ENCODE measurements at regions not wholly inside any gene's neighbourhood (a gene's known extent, or its start where the extent isn't known, plus 50 kb on each side); places are given as distances from the start of the nearest gene placed in this dataset.

DNA sequence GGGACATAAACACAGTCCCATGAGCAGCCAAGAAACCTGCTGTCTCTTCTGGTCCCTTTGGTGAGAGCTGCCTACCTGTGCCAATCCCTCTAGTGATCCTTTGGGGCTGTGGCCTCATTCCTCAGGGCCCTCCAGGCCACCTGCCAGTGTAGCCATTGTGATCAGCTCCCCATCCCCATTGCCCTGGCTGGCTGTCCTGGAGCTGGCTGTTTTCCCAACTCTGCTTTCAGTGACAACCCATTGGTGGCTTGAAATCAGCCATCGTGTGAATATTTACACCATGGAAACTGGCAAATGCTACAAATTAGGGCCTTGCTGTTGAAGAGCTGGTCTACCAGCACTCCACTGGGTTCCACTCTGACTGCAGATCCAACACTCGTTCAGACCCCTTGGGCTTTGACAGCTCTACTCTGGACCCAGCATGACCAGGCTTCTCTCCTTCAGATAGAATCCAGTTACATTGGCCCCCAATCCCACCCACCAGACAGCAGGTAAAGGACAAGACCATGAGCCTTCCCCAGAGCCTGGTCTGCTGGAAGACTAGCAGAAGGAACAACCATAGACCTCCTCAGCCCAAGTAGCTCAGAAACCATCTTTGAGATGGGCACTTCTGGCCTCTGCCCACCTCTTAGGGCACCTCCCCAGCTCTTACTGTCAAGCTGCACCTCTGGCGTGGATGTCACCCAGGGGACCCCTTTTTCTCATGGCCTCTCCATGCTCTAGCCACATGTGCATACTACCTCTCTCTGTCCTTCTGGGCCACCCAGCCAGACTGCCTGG lies 69.2 kb upstream of the NEK6 start:
- peaks cover 3% of the 10 kb centered on the region for H3K27me3 ChIP-seq (ENCODE audit: control insufficient read depth, extremely low read depth, insufficient read depth, low read length)
- no peak overlapping the region for H3K4me3 ChIP-seq (ENCODE audit: control insufficient read depth in 2 of 3, extremely low read depth in 1 of 3, insufficient read depth in 2 of 3, low read depth in 1 of 3, low read length in 3 of 3)
- H3K9me1 ChIP-seq (ENCODE audit: control insufficient read depth, extremely low read depth, insufficient read depth, low read length): no peaks in the 10 kb centered on the region
- TF ChIP-seq, protein P1, sequence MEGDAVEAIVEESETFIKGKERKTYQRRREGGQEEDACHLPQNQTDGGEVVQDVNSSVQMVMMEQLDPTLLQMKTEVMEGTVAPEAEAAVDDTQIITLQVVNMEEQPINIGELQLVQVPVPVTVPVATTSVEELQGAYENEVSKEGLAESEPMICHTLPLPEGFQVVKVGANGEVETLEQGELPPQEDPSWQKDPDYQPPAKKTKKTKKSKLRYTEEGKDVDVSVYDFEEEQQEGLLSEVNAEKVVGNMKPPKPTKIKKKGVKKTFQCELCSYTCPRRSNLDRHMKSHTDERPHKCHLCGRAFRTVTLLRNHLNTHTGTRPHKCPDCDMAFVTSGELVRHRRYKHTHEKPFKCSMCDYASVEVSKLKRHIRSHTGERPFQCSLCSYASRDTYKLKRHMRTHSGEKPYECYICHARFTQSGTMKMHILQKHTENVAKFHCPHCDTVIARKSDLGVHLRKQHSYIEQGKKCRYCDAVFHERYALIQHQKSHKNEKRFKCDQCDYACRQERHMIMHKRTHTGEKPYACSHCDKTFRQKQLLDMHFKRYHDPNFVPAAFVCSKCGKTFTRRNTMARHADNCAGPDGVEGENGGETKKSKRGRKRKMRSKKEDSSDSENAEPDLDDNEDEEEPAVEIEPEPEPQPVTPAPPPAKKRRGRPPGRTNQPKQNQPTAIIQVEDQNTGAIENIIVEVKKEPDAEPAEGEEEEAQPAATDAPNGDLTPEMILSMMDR (optimal IDR thresholded peaks at IDR 0.05 in 1 of 3, IDR thresholded peaks at IDR 0.05 in 1 of 3, conservative IDR thresholded peaks at IDR 0.05 in 1 of 3; ENCODE audit: extremely low read depth in 1 of 3, insufficient read depth in 2 of 3, low read length in 3 of 3): no peak
- TF ChIP-seq EZH2 (IDR thresholded peaks at IDR 0.05; ENCODE audit: low read length): no peak
- DNase-seq (ENCODE audit: low read depth, low spot score) (no peak), FAIRE-seq (no peak)
- H2AFZ ChIP-seq (ENCODE audit: control insufficient read depth, low read length): no peak overlapping the region
- no peaks in the 10 kb centered on the region for H3K9me3 ChIP-seq (ENCODE audit: control insufficient read depth, low read depth, low read length)
- no peak overlapping the region for H3K9ac ChIP-seq (ENCODE audit: control insufficient read depth, extremely low read depth, insufficient read depth, low read length)
- H3K4me2 ChIP-seq (ENCODE audit: control insufficient read depth, extremely low read depth, insufficient read depth, low read depth, low read length): no peak overlapping the region
- no peaks in the 10 kb centered on the region for H4K20me1 ChIP-seq (ENCODE audit: control insufficient read depth, extremely low read depth, insufficient read depth, low read length)
- no peak overlapping the region for H3K27ac ChIP-seq (ENCODE audit: control insufficient read depth, insufficient read depth, low read length)
- H3K36me3 ChIP-seq (ENCODE audit: control insufficient read depth in 2 of 2, extremely low read depth in 1 of 2, insufficient read depth in 2 of 2, low read length in 2 of 2): no peaks in the 10 kb centered on the region
- H3K79me2 ChIP-seq (ENCODE audit: control insufficient read depth, insufficient read depth, low read length): no peaks in the 10 kb centered on the region
- dilution Hi-C loops (cut with MboI; ENCODE audit: extremely low pct_ligation_motif_present, low sequenced_read_pairs): no loop called here
- no peaks in the 10 kb centered on the region for H3K4me1 ChIP-seq (ENCODE audit: control insufficient read depth, extremely low read depth, insufficient read depth, low read length)

GRCh38 chr9:124190761-124191160 lies 67.0 kb upstream of the NEK6 start:
- dilution Hi-C loops (cut with MboI; ENCODE audit: extremely low pct_ligation_motif_present, low sequenced_read_pairs): no loop called here
- Histone ChIP-seq H3K4me2 (ENCODE audit: control insufficient read depth, extremely low read depth, insufficient read depth, low read depth, low read length) (no peak overlapping the region), H4K20me1 (ENCODE audit: control insufficient read depth, extremely low read depth, insufficient read depth, low read length) (no peaks in the 10 kb centered on the region), H3K9ac (ENCODE audit: control insufficient read depth, extremely low read depth, insufficient read depth, low read length) (no peak overlapping the region), H2AFZ (ENCODE audit: control insufficient read depth, low read length) (no peak overlapping the region), H3K27ac (ENCODE audit: control insufficient read depth, insufficient read depth, low read length) (no peak overlapping the region), H3K4me1 (ENCODE audit: control insufficient read depth, extremely low read depth, insufficient read depth, low read length) (no peaks in the 10 kb centered on the region), H3K4me3 (ENCODE audit: control insufficient read depth in 2 of 3, extremely low read depth in 1 of 3, insufficient read depth in 2 of 3, low read depth in 1 of 3, low read length in 3 of 3) (no peak overlapping the region), H3K79me2 (ENCODE audit: control insufficient read depth, insufficient read depth, low read length) (no peaks in the 10 kb centered on the region), H3K9me1 (ENCODE audit: control insufficient read depth, extremely low read depth, insufficient read depth, low read length) (no peaks in the 10 kb centered on the region), H3K9me3 (ENCODE audit: control insufficient read depth, low read depth, low read length) (no peaks in the 10 kb centered on the region), H3K27me3 (ENCODE audit: control insufficient read depth, extremely low read depth, insufficient read depth, low read length) (no peaks in the 10 kb centered on the region), H3K36me3 (ENCODE audit: control insufficient read depth in 2 of 2, extremely low read depth in 1 of 2, insufficient read depth in 2 of 2, low read length in 2 of 2) (no peaks in the 10 kb centered on the region)
- TF ChIP-seq, protein P1 (optimal IDR thresholded peaks at IDR 0.05 in 1 of 3, IDR thresholded peaks at IDR 0.05 in 1 of 3, conservative IDR thresholded peaks at IDR 0.05 in 1 of 3; ENCODE audit: extremely low read depth in 1 of 3, insufficient read depth in 2 of 3, low read length in 3 of 3): no peak
- no peak for TF ChIP-seq EZH2 (IDR thresholded peaks at IDR 0.05; ENCODE audit: low read length)
- FAIRE-seq (no peak), DNase-seq (ENCODE audit: low read depth, low spot score) (no peak)

Measured in keratinocyte (primary cell).